Mesothelial cell of epicardium (in vitro differentiated cells): ENCODE measurements at regions not wholly inside any gene's neighbourhood (a gene's known extent, or its start where the extent isn't known, plus 50 kb on each side); places are given as distances from the start of the nearest gene placed in this dataset.

ENCODE experiments used
- DNase-seq, 2 experiments: peaks; one replicate each; pipeline ENCODE4 v3.0.0; 2021; ENCODE audit warnings: low spot score in 2 of 2; ENCODE audit not compliant: unreplicated experiment in 2 of 2
- H3K27ac Mint-ChIP-seq: 2 replicates; pipeline ENCODE4 v1.8.0; 2021; ENCODE audit warnings: mixed read lengths
- H3K27me3 Mint-ChIP-seq: 2 replicates; pipeline ENCODE4 v1.8.0; 2021; ENCODE audit warnings: low read depth, mixed read lengths
- H3K36me3 Mint-ChIP-seq: 2 replicates; pipeline ENCODE4 v1.8.0; 2021; ENCODE audit warnings: mixed read lengths
- H3K4me1 Mint-ChIP-seq: 2 replicates; pipeline ENCODE4 v1.8.0; 2021; ENCODE audit warnings: mixed read lengths
- H3K4me3 Mint-ChIP-seq: 2 replicates; pipeline ENCODE4 v1.8.0; 2021; ENCODE audit warnings: mild to moderate bottlenecking, moderate library complexity, mixed read lengths
- H3K9me3 Mint-ChIP-seq: 2 replicates; pipeline ENCODE4 v1.8.0; 2021; ENCODE audit warnings: mixed read lengths
- TF ChIP-seq, protein P1 (sequence below): fragments of 200-600 bp; sonication (generic); IDR thresholded peaks from one replicate; pipeline ENCODE4 v1.5.0; 2021; ENCODE audit warnings: antibody characterized with exemption; ENCODE audit not compliant: unreplicated experiment

DNA sequence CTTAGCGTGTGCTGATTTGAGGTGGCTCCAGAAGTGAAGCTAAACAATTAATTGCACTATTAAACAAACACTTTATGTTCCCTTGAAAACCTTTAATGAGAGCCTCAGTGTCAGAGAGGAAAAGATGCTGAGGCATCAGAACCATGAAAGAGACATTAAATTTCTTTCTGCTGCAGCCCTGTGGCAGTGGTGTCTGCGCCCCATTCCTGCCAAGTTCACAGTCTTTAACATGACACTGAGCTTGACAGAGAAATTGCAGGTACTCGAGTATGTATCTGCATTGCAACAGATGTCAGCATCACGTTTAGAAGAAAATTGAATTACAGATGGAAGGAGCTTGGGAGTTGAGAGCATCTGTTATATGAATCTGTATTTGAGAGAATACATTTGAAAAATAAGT, 111.3 kb upstream of the CREB1 start:
- peaks cover 4% of the 10 kb centered on the region for H3K27me3 Mint-ChIP-seq
- H3K4me3 Mint-ChIP-seq, result no peak overlapping the region
- H3K27ac Mint-ChIP-seq, result no peak overlapping the region
- TF ChIP-seq, protein P1, sequence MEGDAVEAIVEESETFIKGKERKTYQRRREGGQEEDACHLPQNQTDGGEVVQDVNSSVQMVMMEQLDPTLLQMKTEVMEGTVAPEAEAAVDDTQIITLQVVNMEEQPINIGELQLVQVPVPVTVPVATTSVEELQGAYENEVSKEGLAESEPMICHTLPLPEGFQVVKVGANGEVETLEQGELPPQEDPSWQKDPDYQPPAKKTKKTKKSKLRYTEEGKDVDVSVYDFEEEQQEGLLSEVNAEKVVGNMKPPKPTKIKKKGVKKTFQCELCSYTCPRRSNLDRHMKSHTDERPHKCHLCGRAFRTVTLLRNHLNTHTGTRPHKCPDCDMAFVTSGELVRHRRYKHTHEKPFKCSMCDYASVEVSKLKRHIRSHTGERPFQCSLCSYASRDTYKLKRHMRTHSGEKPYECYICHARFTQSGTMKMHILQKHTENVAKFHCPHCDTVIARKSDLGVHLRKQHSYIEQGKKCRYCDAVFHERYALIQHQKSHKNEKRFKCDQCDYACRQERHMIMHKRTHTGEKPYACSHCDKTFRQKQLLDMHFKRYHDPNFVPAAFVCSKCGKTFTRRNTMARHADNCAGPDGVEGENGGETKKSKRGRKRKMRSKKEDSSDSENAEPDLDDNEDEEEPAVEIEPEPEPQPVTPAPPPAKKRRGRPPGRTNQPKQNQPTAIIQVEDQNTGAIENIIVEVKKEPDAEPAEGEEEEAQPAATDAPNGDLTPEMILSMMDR, result no peak
- DNase-seq, result no peak
- no peaks in the 10 kb centered on the region for H3K4me1 Mint-ChIP-seq
- no peaks in the 10 kb centered on the region for H3K9me3 Mint-ChIP-seq
- no peaks in the 10 kb centered on the region for H3K36me3 Mint-ChIP-seq

GRCh38 chr2:207419331-207419730, 110.4 kb upstream of the CREB1 start:
- TF ChIP-seq, protein P1, result no peak
- Mint-ChIP-seq H3K27me3 (peaks cover 4% of the 10 kb centered on the region), H3K27ac (no peak overlapping the region), H3K4me3 (no peak overlapping the region), H3K9me3 (no peaks in the 10 kb centered on the region), H3K36me3 (no peaks in the 10 kb centered on the region), H3K4me1 (no peaks in the 10 kb centered on the region)
- no peak for DNase-seq

DNA sequence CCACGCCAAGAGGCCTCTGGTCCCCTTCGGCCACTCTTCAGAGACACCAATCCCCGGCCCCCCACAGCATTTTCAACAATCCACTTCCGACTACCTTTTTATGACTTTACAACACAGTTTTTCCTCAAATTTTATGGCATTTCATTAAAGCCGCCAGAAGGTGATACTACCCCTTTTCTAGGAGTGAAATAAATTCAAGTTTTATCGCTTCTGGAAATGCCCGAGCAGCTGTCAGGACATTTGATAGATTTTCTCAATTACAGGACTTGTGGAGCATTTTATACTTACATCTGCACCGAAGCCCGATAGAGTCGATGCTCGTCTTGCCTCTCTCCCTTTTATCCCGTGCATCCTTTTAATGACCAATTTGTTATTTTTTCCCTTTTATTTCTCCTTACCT, 108.1 kb upstream of the CREB1 start:
- Mint-ChIP-seq H3K27ac (no peak overlapping the region), H3K27me3 (peaks cover 4% of the 10 kb centered on the region), H3K9me3 (peaks cover 7% of the 10 kb centered on the region), H3K4me1 (no peaks in the 10 kb centered on the region), H3K4me3 (no peak overlapping the region), H3K36me3 (no peaks in the 10 kb centered on the region)
- DNase-seq, result no peak
- TF ChIP-seq, protein P1, result no peak

DNA sequence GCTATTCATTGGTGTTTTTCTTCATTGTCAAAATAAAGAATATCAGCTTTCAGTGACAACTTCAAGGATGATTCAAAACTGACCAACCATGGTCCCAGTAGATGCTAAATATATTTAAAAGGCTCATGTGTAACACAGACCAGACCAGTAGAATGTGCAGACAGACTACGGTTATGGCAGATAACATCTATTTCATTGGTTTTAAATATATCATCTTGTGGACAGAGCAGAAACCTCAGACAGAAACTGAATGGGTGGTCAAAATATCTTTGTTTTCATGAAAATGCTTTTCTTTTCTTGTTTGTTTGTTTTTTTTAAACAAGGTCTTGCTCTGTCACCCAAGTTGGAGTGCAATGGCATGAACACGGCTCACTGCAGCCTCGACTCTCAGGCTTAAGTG, 107.4 kb upstream of the CREB1 start:
- Mint-ChIP-seq H3K4me1 (no peaks in the 10 kb centered on the region), H3K27ac (no peak overlapping the region), H3K4me3 (no peak overlapping the region), H3K27me3 (peaks cover 4% of the 10 kb centered on the region), H3K9me3 (peaks cover 7% of the 10 kb centered on the region), H3K36me3 (no peaks in the 10 kb centered on the region)
- DNase-seq, result no peak
- TF ChIP-seq, protein P1, result no peak

DNA sequence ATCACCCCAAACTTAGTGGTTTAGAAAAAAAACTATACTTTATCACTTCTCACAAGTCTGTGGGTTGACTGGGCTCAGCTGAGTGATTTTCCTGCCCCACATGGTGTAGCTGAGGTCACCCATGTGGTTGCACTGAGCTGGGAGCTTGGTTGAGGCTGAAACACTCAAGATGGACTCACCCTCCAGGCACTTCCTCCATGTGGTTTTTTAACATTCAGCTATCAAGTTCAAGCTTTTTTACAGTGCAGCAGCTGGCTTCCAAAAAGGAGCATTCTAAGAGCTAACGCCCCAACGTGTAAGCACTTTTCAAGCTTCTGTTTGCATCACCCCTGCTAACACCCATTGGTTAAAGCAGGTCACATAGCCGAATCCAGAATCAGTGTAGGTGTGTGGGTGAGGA, 105.9 kb upstream of the CREB1 start:
- Mint-ChIP-seq H3K27ac (no peak overlapping the region), H3K36me3 (no peaks in the 10 kb centered on the region), H3K4me1 (no peaks in the 10 kb centered on the region), H3K27me3 (peaks cover 4% of the 10 kb centered on the region), H3K9me3 (peaks cover 7% of the 10 kb centered on the region), H3K4me3 (no peak overlapping the region)
- DNase-seq, result no peak
- TF ChIP-seq, protein P1, result no peak

- no peak overlapping the region for H3K4me3 Mint-ChIP-seq
- no peaks in the 10 kb centered on the region for H3K27me3 Mint-ChIP-seq
- H3K9me3 Mint-ChIP-seq, result peaks cover 7% of the 10 kb centered on the region
- H3K27ac Mint-ChIP-seq, result no peak overlapping the region
- no peaks in the 10 kb centered on the region for H3K36me3 Mint-ChIP-seq
- TF ChIP-seq, protein P1, result no peak
- peaks cover 3% of the 10 kb centered on the region for H3K4me1 Mint-ChIP-seq
- no peak for DNase-seq
Measured at GRCh38 chr2:207427986-207428385, 101.8 kb upstream of the CREB1 start.
